ENCODE measurements at regions not wholly inside any gene's neighbourhood (a gene's known extent, or its start where the extent isn't known, plus 50 kb on each side); places are given as distances from the start of the nearest gene placed in this dataset.
A peak's percentile ranks its signal among the peaks of the same experiment; 100 is the strongest.

DNA sequence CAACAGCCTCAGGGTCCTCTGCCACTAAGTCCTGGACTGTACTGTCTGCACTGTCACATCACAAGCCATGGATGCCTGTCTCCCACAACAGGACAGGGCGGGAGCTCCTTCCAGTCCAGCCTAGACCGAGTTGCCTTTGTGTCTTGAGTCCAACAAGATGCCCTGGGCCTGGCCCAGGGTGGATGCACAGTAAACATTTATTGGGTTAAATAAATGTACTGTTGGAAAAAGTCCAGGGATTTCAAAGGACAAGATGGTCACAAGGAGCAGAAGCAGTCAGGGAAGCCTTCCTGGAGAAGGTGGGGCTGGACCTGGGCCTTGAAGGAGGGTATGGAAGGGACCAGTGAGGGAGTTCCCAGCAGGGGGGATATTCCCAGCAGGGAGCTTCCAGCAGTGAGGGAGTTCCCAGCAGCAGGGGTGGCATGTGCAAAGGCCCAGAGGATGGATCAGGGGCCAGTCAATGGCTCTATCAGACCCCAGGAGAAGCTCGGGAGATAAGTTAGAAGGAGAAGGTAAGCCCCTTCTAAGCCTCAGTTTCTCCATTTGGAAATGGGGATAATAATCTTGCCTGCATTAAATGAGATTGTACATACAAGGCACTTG is 72.7 kb upstream of the NEURL1B start:
- peaks cover 18 to 30% of the 10 kb centered on the region in 2 donors for H3K4me1 ChIP-seq (ENCODE audit: control insufficient read depth in 2 of 2, insufficient read depth in 1 of 2, low read depth in 1 of 2, low read length in 2 of 2)
- H2BK12ac ChIP-seq (ENCODE audit: low read length): no peak overlapping the region
- no peak overlapping the region for H3K4ac ChIP-seq (ENCODE audit: low read length)
- H3K36me3 ChIP-seq (replicated peaks in 1 of 2; ENCODE audit: control insufficient read depth in 2 of 2, insufficient read depth in 2 of 2, low read length in 2 of 2): no peaks in the 10 kb centered on the region
- no peak overlapping the region for H3K27ac ChIP-seq (replicated peaks; ENCODE audit: low read length)
- peaks cover 0 to 43% (median 0%) of the 10 kb centered on the region in 3 experiments for H3K27me3 ChIP-seq (ENCODE audit: control insufficient read depth in 3 of 3, insufficient read depth in 3 of 3, low read depth in 1 of 3, low read length in 3 of 3)
- H2BK15ac ChIP-seq (ENCODE audit: low read length): no peak overlapping the region
- no peaks in the 10 kb centered on the region for H3K79me1 ChIP-seq (ENCODE audit: low read depth, low read length)
- H3K14ac ChIP-seq (ENCODE audit: low read length): no peak overlapping the region
- no peak overlapping the region for H4K8ac ChIP-seq (ENCODE audit: low read depth, low read length)
- DNase-seq (ENCODE audit: low spot score): no peak
- H3K4me2 ChIP-seq (ENCODE audit: insufficient read depth, low read length, poor library complexity, severe bottlenecking): no peak overlapping the region
- H3K18ac ChIP-seq (ENCODE audit: low read length): no peak overlapping the region
- H2AK5ac ChIP-seq (ENCODE audit: low read depth, low read length): no peak overlapping the region
- H2BK120ac ChIP-seq (ENCODE audit: low read depth, low read length): no peak overlapping the region
- H3K4me3 ChIP-seq (ENCODE audit: low read length in 2 of 2): no peak overlapping the region
- WGBS, 2 donors (ENCODE audit: extremely low coverage in 2 of 2, insufficient read length in 2 of 2, insufficient replicate concordance in 1 of 2): no CpG with 5 or more reads among the region's 3 CpGs
- H3K23ac ChIP-seq (ENCODE audit: low read depth, low read length, poor library complexity): no peak overlapping the region
- no peak overlapping the region for H2AFZ ChIP-seq (ENCODE audit: low read length)
- H2BK5ac ChIP-seq (ENCODE audit: low read length): no peak overlapping the region
- no peak overlapping the region for H4K91ac ChIP-seq (ENCODE audit: low read depth, low read length, poor library complexity)
- H3K9ac ChIP-seq (ENCODE audit: low read depth, low read length, poor library complexity): no peak overlapping the region
- peaks cover 0 to under 1% of the 10 kb centered on the region in 2 donors for H3K9me3 ChIP-seq (replicated peaks in 1 of 2; ENCODE audit: control insufficient read depth in 2 of 2, insufficient read depth in 1 of 2, low read depth in 1 of 2, low read length in 2 of 2)

DNA sequence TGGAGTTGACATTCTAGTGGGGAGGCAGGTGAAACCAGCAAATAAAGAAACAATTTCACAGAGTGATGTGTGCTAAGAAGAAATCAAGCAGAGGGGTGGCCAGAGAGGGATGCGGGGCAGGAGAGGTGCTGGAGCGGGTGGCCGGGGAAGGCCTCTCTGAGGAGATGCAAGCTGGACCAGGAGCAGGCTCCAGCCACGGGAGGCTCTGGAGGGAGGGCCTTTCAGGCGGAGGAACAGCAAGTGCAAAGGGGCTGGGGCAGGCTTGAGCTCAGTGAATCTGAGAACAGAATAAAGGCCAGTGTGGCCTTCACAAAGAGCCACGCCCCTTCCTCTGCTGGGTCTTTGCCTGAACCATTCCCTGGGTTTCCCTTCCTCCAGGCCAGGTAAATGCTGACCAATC is 73.2 kb upstream of the NEURL1B start:
- DNase-seq (ENCODE audit: low spot score): no peak
- H3K79me1 ChIP-seq (ENCODE audit: low read depth, low read length): no peaks in the 10 kb centered on the region
- H3K18ac ChIP-seq (ENCODE audit: low read length): no peak overlapping the region
- H3K4me2 ChIP-seq (ENCODE audit: insufficient read depth, low read length, poor library complexity, severe bottlenecking): no peak overlapping the region
- H2AK5ac ChIP-seq (ENCODE audit: low read depth, low read length): no peak overlapping the region
- H3K4ac ChIP-seq (ENCODE audit: low read length): no peak overlapping the region
- H3K4me3 ChIP-seq (ENCODE audit: low read length in 2 of 2): no peak overlapping the region
- H4K91ac ChIP-seq (ENCODE audit: low read depth, low read length, poor library complexity): no peak overlapping the region
- no CpG with 5 or more reads among the region's 6 CpGs for WGBS, 2 donors (ENCODE audit: extremely low coverage in 2 of 2, insufficient read length in 2 of 2, insufficient replicate concordance in 1 of 2)
- H3K9me3 ChIP-seq (replicated peaks in 1 of 2; ENCODE audit: control insufficient read depth in 2 of 2, insufficient read depth in 1 of 2, low read depth in 1 of 2, low read length in 2 of 2): no peaks in the 10 kb centered on the region
- H2BK15ac ChIP-seq (ENCODE audit: low read length): no peak overlapping the region
- no peak overlapping the region for H2BK5ac ChIP-seq (ENCODE audit: low read length)
- no peak overlapping the region for H3K9ac ChIP-seq (ENCODE audit: low read depth, low read length, poor library complexity)
- H4K8ac ChIP-seq (ENCODE audit: low read depth, low read length): no peak overlapping the region
- no peak overlapping the region for H2AFZ ChIP-seq (ENCODE audit: low read length)
- peaks cover 18 to 30% of the 10 kb centered on the region in 2 donors for H3K4me1 ChIP-seq (ENCODE audit: control insufficient read depth in 2 of 2, insufficient read depth in 1 of 2, low read depth in 1 of 2, low read length in 2 of 2)
- no peak overlapping the region for H2BK12ac ChIP-seq (ENCODE audit: low read length)
- no peaks in the 10 kb centered on the region for H3K36me3 ChIP-seq (replicated peaks in 1 of 2; ENCODE audit: control insufficient read depth in 2 of 2, insufficient read depth in 2 of 2, low read length in 2 of 2)
- H3K14ac ChIP-seq (ENCODE audit: low read length): no peak overlapping the region
- H3K27me3 ChIP-seq (ENCODE audit: control insufficient read depth in 3 of 3, insufficient read depth in 3 of 3, low read depth in 1 of 3, low read length in 3 of 3): peaks cover 0 to 49% (median 0%) of the 10 kb centered on the region in 3 experiments
- H2BK120ac ChIP-seq (ENCODE audit: low read depth, low read length): no peak overlapping the region
- H3K23ac ChIP-seq (ENCODE audit: low read depth, low read length, poor library complexity): no peak overlapping the region
- no peak overlapping the region for H3K27ac ChIP-seq (replicated peaks; ENCODE audit: low read length)

DNA sequence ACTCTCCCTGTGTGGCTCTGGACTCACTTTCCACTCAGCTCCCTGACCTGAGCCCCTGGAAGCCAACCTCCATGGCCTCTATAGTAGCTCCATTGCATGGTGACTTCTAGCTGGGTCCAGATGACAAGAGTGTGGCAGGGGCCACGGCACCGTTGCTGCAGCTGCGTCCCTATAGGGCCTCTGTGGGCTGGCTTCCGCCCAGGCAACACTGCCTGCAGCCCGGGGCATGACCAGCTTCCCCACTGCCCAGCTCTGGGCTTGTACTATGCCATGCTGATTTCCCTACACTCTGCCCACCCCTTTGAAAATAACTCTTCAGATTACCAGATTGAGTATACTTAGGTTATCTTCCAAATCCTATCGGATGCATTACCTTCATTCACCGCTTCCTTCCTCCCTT is 73.8 kb upstream of the NEURL1B start:
- Histone ChIP-seq H3K23ac (ENCODE audit: low read depth, low read length, poor library complexity) (no peak overlapping the region), H3K27ac (replicated peaks; ENCODE audit: low read length) (no peak overlapping the region), H4K8ac (ENCODE audit: low read depth, low read length) (no peak overlapping the region), H3K27me3 (ENCODE audit: control insufficient read depth in 3 of 3, insufficient read depth in 3 of 3, low read depth in 1 of 3, low read length in 3 of 3) (peaks cover 0 to 51% (median 0%) of the 10 kb centered on the region in 3 experiments), H3K4me2 (ENCODE audit: insufficient read depth, low read length, poor library complexity, severe bottlenecking) (no peak overlapping the region), H2BK120ac (ENCODE audit: low read depth, low read length) (no peak overlapping the region), H2AFZ (ENCODE audit: low read length) (no peak overlapping the region), H3K4ac (ENCODE audit: low read length) (no peak overlapping the region), H3K4me1 (ENCODE audit: control insufficient read depth in 2 of 2, insufficient read depth in 1 of 2, low read depth in 1 of 2, low read length in 2 of 2) (peaks cover 18 to 30% of the 10 kb centered on the region in 2 donors), H3K9ac (ENCODE audit: low read depth, low read length, poor library complexity) (no peak overlapping the region), H2BK5ac (ENCODE audit: low read length) (no peak overlapping the region), H2BK12ac (ENCODE audit: low read length) (no peak overlapping the region), H3K36me3 (replicated peaks in 1 of 2; ENCODE audit: control insufficient read depth in 2 of 2, insufficient read depth in 2 of 2, low read length in 2 of 2) (no peaks in the 10 kb centered on the region), H3K18ac (ENCODE audit: low read length) (peak overlapping the region; percentile 31), H3K9me3 (replicated peaks in 1 of 2; ENCODE audit: control insufficient read depth in 2 of 2, insufficient read depth in 1 of 2, low read depth in 1 of 2, low read length in 2 of 2) (no peaks in the 10 kb centered on the region), H2BK15ac (ENCODE audit: low read length) (peak overlapping the region; percentile 38), H2AK5ac (ENCODE audit: low read depth, low read length) (peak overlapping the region; percentile 17), H3K79me1 (ENCODE audit: low read depth, low read length) (no peaks in the 10 kb centered on the region), H4K91ac (ENCODE audit: low read depth, low read length, poor library complexity) (no peak overlapping the region), H3K14ac (ENCODE audit: low read length) (no peak overlapping the region), H3K4me3 (ENCODE audit: low read length in 2 of 2) (no peak overlapping the region)
- no CpG with 5 or more reads among the region's 7 CpGs for WGBS, 2 donors (ENCODE audit: extremely low coverage in 2 of 2, insufficient read length in 2 of 2, insufficient replicate concordance in 1 of 2)
- no peak for DNase-seq (ENCODE audit: low spot score)

DNA sequence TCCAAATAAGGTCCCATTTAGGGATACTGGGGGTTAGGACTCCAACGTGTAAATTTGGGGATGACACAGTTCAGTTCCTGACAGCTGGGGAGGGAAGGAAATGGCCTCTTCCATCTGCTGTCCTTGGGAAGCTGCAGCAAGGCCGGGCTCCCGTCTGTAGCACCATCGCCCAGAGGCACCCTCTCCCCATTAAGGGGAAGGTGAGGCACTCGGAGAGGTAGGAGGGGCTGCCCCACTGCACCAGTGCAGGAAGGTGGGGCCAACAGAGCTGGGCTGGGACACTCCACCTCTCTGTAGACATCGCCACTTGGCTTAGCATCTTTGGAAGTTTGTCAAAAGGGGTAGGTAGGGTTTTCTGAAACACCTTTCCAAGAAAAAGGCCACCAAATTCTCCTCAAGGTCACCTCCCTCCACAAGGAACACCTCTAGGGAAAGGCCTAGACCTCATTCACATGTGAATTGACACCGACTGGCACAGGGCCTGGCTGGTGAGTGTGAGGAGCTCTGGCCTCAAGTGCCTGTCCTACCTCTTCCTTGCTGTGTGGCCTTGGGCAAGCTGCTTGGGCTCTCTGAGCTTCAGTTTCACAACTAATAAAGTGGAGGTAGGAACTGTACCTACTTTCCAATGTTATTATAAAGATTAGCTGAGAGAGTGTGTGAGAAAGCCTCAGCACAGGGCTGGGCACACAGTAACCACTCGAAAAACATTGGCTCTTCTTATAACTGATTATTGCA is 75.0 kb upstream of the NEURL1B start:
- peak overlapping the region in 1 of 2 donors; percentile 47 for H3K4me3 ChIP-seq (ENCODE audit: low read length in 2 of 2)
- no peak overlapping the region for H4K91ac ChIP-seq (ENCODE audit: low read depth, low read length, poor library complexity)
- no peak overlapping the region for H3K27ac ChIP-seq (replicated peaks; ENCODE audit: low read length)
- H3K27me3 ChIP-seq (ENCODE audit: control insufficient read depth in 3 of 3, insufficient read depth in 3 of 3, low read depth in 1 of 3, low read length in 3 of 3): peaks cover 0 to 49% (median 0%) of the 10 kb centered on the region in 3 experiments
- no peak overlapping the region for H2BK15ac ChIP-seq (ENCODE audit: low read length)
- no peak overlapping the region for H2BK120ac ChIP-seq (ENCODE audit: low read depth, low read length)
- no peaks in the 10 kb centered on the region for H3K9me3 ChIP-seq (replicated peaks in 1 of 2; ENCODE audit: control insufficient read depth in 2 of 2, insufficient read depth in 1 of 2, low read depth in 1 of 2, low read length in 2 of 2)
- peak overlapping the region; percentile 57 for H3K18ac ChIP-seq (ENCODE audit: low read length)
- H2AFZ ChIP-seq (ENCODE audit: low read length): no peak overlapping the region
- H2AK5ac ChIP-seq (ENCODE audit: low read depth, low read length): peak overlapping the region; percentile 42
- DNase-seq (ENCODE audit: low spot score): no peak
- no peak overlapping the region for H2BK12ac ChIP-seq (ENCODE audit: low read length)
- no peak overlapping the region for H4K8ac ChIP-seq (ENCODE audit: low read depth, low read length)
- H3K4me2 ChIP-seq (ENCODE audit: insufficient read depth, low read length, poor library complexity, severe bottlenecking): no peak overlapping the region
- H2BK5ac ChIP-seq (ENCODE audit: low read length): no peak overlapping the region
- no peak overlapping the region for H3K23ac ChIP-seq (ENCODE audit: low read depth, low read length, poor library complexity)
- H3K14ac ChIP-seq (ENCODE audit: low read length): no peak overlapping the region
- no peak overlapping the region for H3K9ac ChIP-seq (ENCODE audit: low read depth, low read length, poor library complexity)
- no peaks in the 10 kb centered on the region for H3K79me1 ChIP-seq (ENCODE audit: low read depth, low read length)
- peaks cover 15 to 23% of the 10 kb centered on the region in 2 donors for H3K4me1 ChIP-seq (ENCODE audit: control insufficient read depth in 2 of 2, insufficient read depth in 1 of 2, low read depth in 1 of 2, low read length in 2 of 2)
- H3K4ac ChIP-seq (ENCODE audit: low read length): no peak overlapping the region
- H3K36me3 ChIP-seq (replicated peaks in 1 of 2; ENCODE audit: control insufficient read depth in 2 of 2, insufficient read depth in 2 of 2, low read length in 2 of 2): no peaks in the 10 kb centered on the region
- WGBS, 2 donors (ENCODE audit: extremely low coverage in 2 of 2, insufficient read length in 2 of 2, insufficient replicate concordance in 1 of 2): no CpG with 5 or more reads among the region's 8 CpGs

Data from neuronal stem cell (in vitro differentiated cells).